ENCODE measurements at regions not wholly inside any gene's neighbourhood (a gene's known extent, or its start where the extent isn't known, plus 50 kb on each side); places are given as distances from the start of the nearest gene placed in this dataset.

GRCh38 chr3:88795503-88795902, 311.9 kb upstream of the EPHA3 start:
- TF ChIP-seq NFYB (IDR thresholded peaks at IDR 0.05; ENCODE audit: insufficient read depth, low read depth, low read length) (no peak), HDAC6 (IDR thresholded peaks at IDR 0.05; ENCODE audit: unreplicated experiment) (no peak), CREB1 (IDR thresholded peaks at IDR 0.05; ENCODE audit: low read depth) (no peak), POLR2A (IDR thresholded peaks at IDR 0.05; ENCODE audit: low read depth, low read length) (no peak), ETV6 (conservative IDR thresholded peaks at IDR 0.05 in 1 of 2, IDR thresholded peaks at IDR 0.05 in 1 of 2; ENCODE audit: borderline replicate concordance in 1 of 2, low read depth in 1 of 2) (no peak)
- TF ChIP-seq, protein P1, sequence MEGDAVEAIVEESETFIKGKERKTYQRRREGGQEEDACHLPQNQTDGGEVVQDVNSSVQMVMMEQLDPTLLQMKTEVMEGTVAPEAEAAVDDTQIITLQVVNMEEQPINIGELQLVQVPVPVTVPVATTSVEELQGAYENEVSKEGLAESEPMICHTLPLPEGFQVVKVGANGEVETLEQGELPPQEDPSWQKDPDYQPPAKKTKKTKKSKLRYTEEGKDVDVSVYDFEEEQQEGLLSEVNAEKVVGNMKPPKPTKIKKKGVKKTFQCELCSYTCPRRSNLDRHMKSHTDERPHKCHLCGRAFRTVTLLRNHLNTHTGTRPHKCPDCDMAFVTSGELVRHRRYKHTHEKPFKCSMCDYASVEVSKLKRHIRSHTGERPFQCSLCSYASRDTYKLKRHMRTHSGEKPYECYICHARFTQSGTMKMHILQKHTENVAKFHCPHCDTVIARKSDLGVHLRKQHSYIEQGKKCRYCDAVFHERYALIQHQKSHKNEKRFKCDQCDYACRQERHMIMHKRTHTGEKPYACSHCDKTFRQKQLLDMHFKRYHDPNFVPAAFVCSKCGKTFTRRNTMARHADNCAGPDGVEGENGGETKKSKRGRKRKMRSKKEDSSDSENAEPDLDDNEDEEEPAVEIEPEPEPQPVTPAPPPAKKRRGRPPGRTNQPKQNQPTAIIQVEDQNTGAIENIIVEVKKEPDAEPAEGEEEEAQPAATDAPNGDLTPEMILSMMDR (IDR thresholded peaks at IDR 0.05 in 2 of 3, conservative IDR thresholded peaks at IDR 0.05 in 1 of 3; ENCODE audit: control insufficient read depth in 2 of 3, extremely low read depth in 1 of 3, insufficient read depth in 1 of 3, low read depth in 3 of 3, low read length in 3 of 3) = no peak

Measured in GM12878 (cell line).